Ishikawa (cell line): ENCODE measurements at regions not wholly inside any gene's neighbourhood (a gene's known extent, or its start where the extent isn't known, plus 50 kb on each side); places are given as distances from the start of the nearest gene placed in this dataset.

Experiments
- CEBPB ChIP-seq: IDR thresholded peaks from 2 replicates; pipeline ENCODE4 v1.6.1; 2012
- CREB1 ChIP-seq: IDR thresholded peaks from 2 replicates; pipeline ENCODE4 v1.6.1; 2012; ENCODE audit warnings: low read depth
- EGR1 ChIP-seq: IDR thresholded peaks from 2 replicates; pipeline ENCODE4 v1.6.1; 2012
- EP300 ChIP-seq: IDR thresholded peaks from 2 replicates; pipeline ENCODE4 v1.6.1; 2012; ENCODE audit warnings: borderline replicate concordance
- FOXM1 ChIP-seq: IDR thresholded peaks from 2 replicates; pipeline ENCODE4 v1.6.1; 2012; ENCODE audit warnings: low read depth, borderline replicate concordance
- MAX ChIP-seq: IDR thresholded peaks from 2 replicates; pipeline ENCODE4 v1.6.1; 2012
- NFIC ChIP-seq: IDR thresholded peaks from 2 replicates; pipeline ENCODE4 v1.6.1; 2012
- RAD21 ChIP-seq: IDR thresholded peaks from 2 replicates; pipeline ENCODE4 v1.6.1; 2012; ENCODE audit warnings: low read depth
- REST ChIP-seq: IDR thresholded peaks from 2 replicates; pipeline ENCODE4 v1.6.1; 2012; ENCODE audit warnings: low read depth, mild to moderate bottlenecking
- TAF1 ChIP-seq: IDR thresholded peaks from 2 replicates; pipeline ENCODE4 v1.6.1; 2012; ENCODE audit warnings: low read depth, mild to moderate bottlenecking
- TCF12 ChIP-seq: IDR thresholded peaks from 2 replicates; pipeline ENCODE4 v1.6.1; 2012; ENCODE audit warnings: low read depth
- TEAD4 ChIP-seq: IDR thresholded peaks from 2 replicates; pipeline ENCODE4 v1.6.1; 2012
- USF1 ChIP-seq: IDR thresholded peaks from 2 replicates; pipeline ENCODE4 v1.6.1; 2012
- YY1 ChIP-seq: IDR thresholded peaks from 2 replicates; pipeline ENCODE4 v1.6.1; 2012; ENCODE audit warnings: low read depth
- ZBTB7A ChIP-seq: IDR thresholded peaks from 2 replicates; pipeline ENCODE4 v1.6.1; 2012; ENCODE audit warnings: low read depth

GRCh38 chr6:113649276-113649675 is 207.9 kb upstream of the MARCKS start:
- no peak for TF ChIP-seq REST
- TF ChIP-seq EGR1, result no peak
- no peak for TF ChIP-seq FOXM1
- TF ChIP-seq RAD21, result no peak
- TF ChIP-seq YY1, result no peak
- no peak for TF ChIP-seq TCF12
- no peak for TF ChIP-seq MAX
- TF ChIP-seq ZBTB7A, result no peak
- TF ChIP-seq CREB1, result no peak
- no peak for TF ChIP-seq TEAD4
- TF ChIP-seq TAF1, result no peak
- TF ChIP-seq EP300, result no peak
- TF ChIP-seq NFIC, result no peak

- TF ChIP-seq ZBTB7A (no peak), EGR1 (no peak)
These were observed 207.1 kb upstream of the MARCKS start for GRCh38 chr6:113649880-113650609.

- TF ChIP-seq TCF12 (no peak), NFIC (no peak), TEAD4 (no peak), REST (no peak), ZBTB7A (no peak), USF1 (no peak), TAF1 (no peak), FOXM1 (no peak), YY1 (no peak), EP300 (no peak), CREB1 (no peak), EGR1 (no peak), MAX (no peak)
These were observed 206.6 kb upstream of the MARCKS start for GRCh38 chr6:113650610-113650979.

- TF ChIP-seq MAX (no peak), TAF1 (no peak), CREB1 (no peak), REST (no peak), FOXM1 (no peak), TEAD4 (no peak), RAD21 (no peak), USF1 (no peak), YY1 (no peak), EGR1 (no peak), ZBTB7A (no peak), NFIC (no peak), CEBPB (no peak), TCF12 (no peak), EP300 (no peak)
These were observed 206.0 kb upstream of the MARCKS start for GRCh38 chr6:113651120-113651519.
